Activated CD8-positive, alpha-beta memory T cell treated with anti-CD3 and anti-CD28 coated beads, Interleukin-2, amount 50 U/mL, for 48 hours (primary cell): ENCODE measurements at regions not wholly inside any gene's neighbourhood (a gene's known extent, or its start where the extent isn't known, plus 50 kb on each side); places are given as distances from the start of the nearest gene placed in this dataset.
"Not testable (repeated sequence)": the region's sequence is repeated elsewhere in the genome, so short reads cannot be mapped to it uniquely, and the experiment has no call there.

Source experiments
- DNase-seq: peaks from one replicate; pipeline ENCODE4 v3.0.0-alpha.2; 2020

DNA sequence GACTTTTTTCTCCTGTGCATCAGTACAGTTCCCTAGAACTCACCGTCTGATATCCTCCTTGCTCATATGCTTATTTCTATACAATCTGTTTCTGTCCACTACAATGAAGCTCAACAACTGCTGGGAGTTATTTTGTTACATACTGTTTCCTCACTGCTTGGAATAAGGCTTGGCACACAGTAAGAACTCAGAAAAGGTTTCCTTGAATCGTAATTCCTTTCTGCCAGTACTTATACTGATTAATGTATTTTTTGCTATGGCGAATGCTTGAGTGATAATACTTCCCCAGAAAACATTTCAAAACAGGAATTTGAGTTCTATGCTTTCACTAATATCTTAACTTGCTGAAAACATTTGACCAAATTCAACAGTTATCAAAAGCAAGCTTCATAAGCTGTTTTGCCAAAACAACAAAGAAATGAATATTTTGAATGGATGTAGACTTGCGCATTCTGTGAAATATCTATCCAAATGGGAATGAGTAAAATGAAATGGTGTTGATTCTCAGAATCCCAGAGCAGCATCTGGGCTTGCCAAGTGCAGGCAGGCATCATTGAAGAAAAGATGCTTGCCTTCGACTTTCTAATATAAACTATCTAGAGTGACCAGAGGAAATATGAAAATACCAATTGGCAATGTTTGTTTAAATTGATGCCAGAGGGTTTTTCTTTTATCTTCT, 286.3 kb downstream of the RAP2B start:
- DNase-seq: no peak

DNA sequence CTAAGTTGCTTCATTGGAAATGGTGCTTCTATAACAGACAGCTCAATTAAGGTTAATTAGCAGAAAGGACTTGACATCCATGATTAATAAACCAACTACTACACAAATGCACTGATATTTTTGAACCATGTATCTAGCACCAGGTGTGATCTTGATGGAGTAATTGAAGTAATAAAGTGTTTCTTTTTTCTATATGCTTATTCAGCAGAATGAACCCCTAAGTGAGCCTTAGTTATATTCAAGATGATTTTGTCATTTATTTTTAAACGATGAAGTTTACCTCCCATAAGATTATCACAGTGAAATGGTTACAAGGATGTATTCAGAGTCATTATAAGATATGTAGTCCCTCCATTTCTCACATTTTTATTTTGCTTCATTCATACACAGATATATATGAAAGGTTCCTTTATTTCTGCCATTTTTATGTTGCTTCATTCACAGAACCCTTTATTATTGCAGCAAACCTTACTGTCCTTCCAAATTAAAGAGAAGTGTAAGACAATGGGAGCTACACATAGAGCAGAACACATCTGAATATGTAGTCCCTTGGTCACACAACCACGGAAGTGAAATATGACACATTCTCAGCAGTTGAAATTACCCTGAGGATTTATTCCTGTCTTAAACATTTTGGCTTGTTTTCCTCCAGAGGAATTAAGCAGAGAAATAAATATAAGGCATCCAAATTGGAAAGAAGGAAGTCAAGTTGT, 295.0 kb downstream of the RAP2B start:
- no peak for DNase-seq

DNA sequence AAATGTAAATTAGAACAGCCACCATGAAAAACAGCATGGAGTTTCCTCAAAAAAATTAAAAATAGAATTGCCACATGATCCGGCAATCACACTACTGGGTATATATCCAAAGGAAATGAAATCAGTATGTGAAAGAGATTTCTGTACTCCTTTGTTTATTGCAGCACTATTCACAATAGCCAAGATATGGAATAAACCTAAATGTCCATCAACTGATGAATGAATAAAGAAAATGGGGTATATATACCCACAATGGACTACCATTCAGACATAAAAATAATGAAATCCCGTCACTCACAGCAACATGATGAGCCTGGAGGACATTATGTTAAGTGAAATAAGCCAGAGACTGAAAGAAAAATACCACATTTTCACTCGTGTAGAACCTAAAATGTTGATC, 296.9 kb downstream of the RAP2B start:
- no peak for DNase-seq

DNA sequence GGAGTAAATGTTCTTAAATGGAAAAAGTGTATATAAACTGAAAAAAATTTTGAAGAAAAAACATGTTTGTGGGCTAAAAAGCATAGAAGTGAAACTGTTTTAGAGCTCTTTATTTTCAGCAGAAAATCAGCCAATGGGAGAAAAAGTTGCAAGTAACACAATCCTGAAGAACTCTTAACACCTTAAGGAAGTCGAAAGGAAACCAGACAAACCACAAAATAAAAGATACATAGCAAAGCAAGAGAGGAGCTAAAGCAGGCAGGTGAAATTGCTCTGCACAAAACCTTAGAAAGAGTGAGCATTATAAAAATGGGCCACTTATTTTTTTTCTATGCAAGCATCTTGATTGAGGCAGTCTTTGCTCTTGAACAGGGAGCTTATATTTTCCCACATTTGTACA, 300.5 kb downstream of the RAP2B start:
- no peak for DNase-seq

DNA sequence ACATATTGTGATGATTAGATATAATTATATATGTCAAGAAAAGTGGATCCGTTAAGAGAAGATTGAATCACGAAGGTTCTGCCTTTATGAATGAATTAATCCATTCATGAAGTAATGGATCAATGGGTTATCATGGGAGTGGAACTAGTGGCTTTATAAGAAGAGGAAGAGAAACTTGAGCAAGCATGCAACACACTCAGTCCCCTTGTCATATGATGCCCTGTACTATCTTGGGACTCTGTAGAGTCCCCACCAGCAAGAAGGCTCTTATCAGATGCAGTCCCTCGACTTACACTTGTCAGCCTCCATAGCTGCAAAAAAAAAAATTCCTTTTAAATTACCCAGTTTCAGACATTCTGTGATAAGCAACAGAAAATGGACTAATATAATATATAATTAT, 301.9 kb downstream of the RAP2B start:
- DNase-seq: no peak

DNA sequence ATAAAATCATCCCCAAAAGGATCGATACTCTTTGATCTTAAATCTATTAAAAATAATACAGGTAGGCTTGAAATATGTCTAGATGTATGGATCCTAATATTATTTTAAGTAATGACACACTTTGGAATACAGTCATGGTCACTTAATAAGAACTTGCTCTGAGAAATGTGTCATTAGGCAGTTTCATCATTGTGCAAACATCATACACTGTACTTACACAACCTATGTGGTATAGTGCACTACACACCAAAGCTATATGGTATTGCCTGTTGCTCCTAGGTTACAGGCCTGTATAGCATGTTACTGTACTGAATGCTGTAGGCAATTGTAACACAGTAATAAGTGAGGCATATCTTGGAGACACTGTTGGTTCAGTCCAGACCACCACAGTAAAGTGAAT, 307.1 kb downstream of the RAP2B start:
- DNase-seq: no peak

DNA sequence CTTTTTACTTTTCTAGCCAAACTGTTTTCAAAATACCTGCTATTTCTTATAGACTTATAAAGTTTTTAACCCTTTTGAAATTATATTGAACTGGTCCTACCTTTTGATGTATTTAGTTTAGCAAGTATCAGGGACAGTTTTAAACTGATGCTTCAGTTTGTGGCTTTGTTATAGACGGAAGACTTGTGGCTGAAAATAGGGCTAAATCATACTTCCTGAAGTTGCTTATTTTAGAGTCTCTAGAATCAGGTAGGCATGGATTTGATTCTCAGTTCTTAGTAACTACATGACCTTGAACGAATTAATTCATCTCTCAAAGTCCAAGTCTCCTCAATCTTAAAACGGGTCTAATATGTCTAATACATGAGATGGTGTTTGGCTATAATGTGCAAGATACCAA, 322.8 kb downstream of the RAP2B start:
- DNase-seq: no peak

DNA sequence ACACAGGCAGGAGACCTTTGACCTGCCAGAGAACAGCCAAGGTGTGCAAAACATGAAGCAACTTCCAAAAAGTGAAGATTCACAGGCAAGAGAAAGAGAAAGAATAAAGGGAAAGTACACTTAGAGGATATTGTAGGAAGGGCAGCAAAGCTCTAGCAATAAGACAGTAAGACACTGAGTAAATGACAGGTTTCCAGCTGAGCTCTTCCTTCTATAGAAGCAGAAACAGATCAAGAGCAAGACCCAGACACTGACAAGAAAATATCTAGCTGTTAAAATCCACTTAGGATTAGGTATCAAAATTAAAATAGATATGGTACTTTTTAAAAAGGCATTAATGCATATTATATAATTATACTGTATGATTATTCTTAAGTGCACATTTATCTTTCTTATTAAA, 333.4 kb downstream of the RAP2B start:
- DNase-seq: no peak

DNA sequence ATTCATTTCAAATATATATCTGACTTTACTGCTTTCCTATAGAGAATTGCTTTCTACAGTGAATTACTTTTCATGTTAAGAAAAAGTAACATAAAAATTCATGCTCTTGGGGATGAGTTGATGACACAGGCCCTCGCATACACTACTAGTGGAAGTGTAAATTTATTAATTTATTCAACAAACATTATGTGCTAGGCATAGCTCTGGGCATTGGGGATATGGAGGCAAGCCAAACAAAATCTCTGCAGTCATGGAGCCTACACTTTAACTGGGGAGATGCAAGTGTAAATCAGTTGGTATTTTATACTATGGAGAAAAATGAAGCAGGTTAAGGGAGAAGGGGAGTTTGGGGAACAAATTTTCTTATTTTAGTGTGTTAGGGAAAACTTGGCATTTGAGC, 340.7 kb downstream of the RAP2B start:
- DNase-seq: no peak

DNA sequence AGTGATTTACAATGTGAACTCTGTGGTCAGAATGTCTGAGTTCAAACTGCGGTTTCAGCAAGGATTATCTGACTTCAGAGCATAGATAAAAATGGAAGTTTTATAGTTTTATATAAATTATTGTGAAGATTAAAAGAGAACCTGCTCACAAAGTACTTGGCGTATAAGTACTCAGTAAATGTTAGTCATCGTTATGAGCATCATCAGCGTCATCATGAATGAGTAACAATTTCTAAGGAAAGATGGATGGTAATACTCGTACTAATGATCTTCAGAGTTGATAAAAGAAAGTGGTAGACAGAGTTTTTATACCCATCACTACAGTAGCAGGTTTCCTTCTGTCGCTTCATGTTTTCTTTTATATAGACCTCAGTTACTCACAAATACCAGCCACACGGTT, 341.8 kb downstream of the RAP2B start:
- DNase-seq: no peak

DNA sequence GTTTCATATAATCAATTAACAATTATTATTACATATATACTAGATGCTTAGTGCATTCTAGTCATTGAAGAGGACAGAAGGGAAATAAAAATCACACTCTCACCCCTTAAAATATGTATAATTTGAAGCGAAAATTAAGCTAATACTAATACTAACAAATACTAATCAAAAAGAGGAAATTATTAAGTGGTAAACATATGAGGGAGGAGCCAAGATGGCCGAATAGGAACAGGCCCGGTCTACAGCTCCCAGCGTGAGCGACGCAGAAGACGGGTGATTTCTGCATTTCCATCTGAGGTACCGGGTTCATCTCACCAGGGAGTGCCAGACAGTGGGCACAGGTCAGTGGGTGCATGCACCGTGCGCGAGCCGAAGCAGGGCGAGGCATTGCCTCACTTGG, 344.2 kb downstream of the RAP2B start:
- not testable (repeated sequence) for DNase-seq

DNA sequence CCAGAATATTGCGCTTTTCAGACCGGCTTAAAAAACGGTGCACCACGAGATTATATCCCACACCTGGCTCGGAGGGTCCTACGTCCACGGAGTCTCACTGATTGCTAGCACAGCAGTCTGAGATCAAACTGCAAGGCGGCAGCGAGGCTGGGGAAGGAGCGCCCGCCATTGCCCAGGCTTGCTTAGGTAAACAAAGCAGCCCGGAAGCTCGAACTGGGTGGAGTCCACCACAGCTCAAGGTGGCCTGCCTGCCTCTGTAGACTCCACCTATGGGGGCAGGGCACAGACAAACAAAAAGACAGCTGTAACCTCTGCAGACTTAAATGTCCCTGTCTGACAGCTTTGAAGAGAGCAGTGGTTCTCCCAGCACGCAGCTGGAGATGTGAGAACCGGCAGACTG, 344.7 kb downstream of the RAP2B start:
- not testable (repeated sequence) for DNase-seq

DNA sequence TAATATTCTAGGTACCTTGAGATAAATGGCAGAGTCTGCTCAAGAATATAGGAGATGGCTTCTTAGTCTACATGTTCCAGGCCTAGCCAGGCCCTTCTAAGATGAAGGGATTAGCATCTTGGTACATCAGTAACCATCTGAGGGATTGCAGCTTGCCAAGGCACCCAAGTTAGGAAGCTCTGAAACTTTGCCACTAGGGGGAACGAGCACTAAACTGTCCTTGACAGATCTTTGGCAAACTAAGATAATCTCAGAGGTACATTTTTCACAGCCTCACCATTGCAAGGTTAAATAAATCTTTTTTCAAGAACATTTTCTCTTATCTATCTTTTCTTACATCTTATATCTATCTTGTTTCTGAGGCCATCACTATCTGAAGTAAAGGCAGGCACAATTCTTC, 351.2 kb downstream of the RAP2B start:
- no peak for DNase-seq

DNA sequence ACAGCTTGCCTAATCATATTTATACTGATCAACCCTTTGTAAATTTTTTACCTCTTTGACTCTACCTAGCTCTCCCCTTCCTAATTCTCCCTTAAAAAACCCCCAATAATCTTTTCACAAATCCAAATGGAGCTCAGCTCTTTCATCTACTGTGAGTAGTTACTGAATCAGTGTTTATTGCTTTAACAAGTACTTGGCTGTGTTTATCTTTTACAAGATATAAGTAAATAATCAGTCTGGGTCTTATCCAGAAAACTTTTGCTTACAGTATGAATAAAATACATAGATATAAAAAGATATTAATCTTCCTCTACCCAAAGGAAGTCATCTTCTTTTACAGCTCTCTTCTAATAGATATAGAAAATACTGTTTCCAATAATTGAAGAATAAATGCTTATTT, 366.4 kb downstream of the RAP2B start:
- DNase-seq: no peak

DNA sequence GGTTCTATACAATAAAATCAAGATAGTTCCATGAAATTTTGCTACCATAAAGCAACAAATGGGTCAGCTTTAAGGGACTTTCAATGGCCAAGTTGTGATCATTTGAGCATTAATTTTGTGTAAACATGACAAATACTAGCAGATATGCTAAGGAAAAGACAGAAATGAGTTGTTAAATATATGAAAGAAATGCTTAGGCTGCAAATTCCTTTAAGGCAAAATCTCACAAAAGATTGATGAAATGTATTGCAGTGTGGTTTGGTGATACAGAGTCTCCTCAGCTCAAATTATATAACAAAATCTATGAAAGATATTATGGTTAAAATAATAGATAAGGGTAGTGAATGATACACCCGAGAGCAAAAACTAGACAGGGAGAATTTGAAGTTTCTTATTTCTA, 377.2 kb downstream of the RAP2B start:
- DNase-seq: no peak

DNA sequence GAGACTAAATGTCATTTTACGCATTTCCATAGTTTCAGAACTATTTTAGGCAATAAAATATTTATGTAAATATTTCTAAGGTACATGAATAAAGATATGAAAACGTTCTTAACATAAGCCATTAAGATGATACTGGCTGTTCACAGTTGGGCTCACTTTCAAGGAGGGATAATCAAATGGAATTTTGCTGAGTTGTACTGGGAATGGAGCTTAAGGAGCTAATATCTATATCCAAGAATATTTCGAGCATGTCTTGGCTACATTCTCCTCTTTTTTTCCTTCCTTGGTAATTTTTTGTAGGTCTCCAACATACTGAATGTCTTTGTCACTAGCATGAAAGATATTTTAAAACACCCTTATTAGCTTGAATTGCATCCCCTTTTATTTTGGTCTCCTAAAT, 383.4 kb downstream of the RAP2B start:
- DNase-seq: no peak

DNA sequence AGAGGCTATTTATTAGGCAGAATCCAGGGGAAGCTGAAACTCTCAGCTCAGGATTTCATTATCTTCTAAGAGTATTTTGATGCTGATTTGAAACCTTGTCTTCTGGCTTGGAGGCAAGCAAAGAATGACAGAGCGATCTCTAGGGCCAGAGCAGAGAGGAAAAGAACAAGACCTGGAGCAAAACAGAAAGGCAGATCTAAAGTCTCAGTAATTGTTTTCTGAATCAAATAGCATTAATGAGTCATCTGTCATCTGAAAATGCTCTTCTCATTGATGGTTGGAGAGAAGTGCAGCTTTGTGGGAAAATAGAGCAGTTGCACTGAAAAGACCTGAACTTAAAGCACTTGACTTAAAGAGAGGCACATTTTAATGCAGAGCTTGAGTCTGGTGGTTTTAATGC, 385.9 kb downstream of the RAP2B start:
- DNase-seq: no peak

DNA sequence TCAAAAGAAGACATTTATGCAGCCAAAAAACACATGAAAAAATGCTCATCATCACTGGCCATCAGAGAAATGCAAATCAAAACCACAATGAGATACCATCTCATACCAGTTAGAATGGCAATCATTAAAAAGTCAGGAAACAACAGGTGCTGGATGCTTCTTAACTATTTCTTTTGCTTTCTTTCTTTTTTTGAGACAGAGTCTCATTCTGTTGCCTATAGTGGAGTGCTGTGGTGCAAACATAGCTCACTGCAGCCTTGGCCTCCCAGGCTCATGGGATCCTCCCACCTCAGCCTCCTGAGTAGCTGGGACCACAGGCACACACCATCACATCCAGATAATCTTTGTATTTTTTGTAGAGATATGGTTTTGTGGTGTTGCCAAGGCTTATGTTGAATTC, 387.7 kb downstream of the RAP2B start:
- DNase-seq: not testable (repeated sequence)

DNA sequence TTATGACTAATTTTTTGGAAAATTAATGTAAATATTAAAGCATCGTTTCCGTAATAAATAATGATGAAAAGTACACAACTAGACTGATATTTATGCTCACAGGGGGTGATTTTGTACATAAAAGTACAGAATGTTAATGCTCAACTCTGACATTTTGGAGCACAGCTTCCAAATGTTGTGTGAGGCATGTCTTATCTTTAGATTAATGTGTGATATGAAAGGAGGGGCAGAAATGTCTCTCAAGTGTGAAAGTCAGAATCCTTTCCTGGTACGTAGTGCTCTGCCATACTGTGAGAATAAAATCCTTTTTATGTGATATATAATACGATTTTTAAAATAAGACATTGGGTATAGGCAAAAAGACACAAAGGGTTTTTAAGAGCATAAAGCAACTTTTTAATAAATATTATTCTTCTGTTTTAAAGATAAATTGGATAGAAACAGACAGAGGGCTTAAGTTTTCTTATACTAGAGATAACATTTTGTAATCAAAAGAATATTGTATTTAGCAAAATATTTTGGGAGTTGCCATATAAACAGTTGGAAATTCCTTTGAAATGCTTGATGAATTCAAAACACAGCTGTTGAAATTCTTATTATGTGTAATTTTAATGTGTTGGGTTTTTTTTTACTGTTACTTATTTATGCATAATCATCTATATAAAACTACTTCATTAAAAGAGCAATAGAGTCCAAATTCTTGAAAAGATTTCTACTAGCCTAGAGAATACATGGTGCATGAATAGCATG, 389.7 kb downstream of the RAP2B start:
- DNase-seq: no peak

DNA sequence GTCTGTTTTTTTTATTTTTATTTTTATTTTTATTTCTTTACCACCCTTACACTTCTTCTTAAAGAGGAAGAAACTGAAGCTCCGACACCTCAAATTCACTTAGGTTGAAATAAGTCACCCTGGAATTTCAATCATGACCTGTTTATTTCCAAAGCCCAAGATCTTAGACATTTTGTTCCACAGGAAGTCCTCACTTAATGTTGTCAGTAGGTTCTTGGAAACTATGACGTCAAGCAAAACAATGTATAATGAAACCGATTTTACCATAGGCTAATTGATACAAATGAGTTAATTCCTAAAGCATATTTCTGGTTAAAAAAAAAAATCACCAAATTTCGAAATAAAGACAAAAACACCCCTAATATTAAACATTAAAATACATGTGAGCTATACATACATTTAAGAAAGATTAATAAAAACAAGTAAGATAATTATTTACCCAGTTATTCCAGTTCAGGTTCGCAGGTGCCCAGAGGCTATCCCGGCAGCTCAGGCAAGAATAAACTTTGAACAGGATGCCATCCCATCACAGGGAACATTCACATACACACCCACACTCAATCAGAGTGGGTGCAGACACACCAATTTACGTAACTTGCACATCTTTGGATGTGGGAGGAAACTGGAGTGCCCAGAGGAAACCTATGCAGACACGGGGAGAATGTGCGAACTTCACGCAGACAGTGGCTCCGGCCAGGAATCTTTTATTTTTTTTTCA, 391.0 kb downstream of the RAP2B start:
- no peak for DNase-seq

DNA sequence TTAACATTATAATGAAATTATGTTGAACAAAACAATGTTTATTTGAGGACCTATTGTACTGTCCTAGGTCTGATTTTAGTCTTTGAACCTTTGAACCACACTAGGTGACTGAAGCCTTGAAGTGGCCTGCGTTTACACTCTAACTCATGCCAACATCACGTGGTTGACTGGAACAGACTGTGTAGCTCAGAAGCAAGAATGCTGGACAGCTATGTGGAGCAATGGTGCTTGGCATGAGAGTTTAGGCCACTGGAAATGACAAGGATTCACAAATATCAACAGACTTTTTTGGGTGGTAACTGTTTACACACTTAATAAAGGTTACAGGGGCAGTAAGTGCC, 391.5 kb downstream of the RAP2B start:
- no peak for DNase-seq

DNA sequence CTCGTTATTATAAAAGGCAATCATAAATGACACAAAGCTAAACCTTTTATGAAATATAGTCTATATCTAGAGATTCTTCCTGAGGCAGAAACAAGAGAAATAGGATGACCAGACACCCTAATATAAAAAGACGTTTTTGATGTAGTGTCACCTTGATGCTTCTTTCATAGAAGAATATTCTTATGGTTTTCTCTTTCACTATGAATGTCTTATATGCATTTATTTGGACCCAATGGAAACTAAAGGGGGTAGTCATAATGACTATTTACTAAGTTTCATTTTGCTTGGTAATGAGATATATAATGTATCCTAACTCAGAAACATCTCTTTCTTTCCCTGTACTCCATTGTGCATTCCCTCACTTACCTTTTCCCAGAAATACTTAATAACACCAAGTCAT, 393.9 kb downstream of the RAP2B start:
- no peak for DNase-seq

DNA sequence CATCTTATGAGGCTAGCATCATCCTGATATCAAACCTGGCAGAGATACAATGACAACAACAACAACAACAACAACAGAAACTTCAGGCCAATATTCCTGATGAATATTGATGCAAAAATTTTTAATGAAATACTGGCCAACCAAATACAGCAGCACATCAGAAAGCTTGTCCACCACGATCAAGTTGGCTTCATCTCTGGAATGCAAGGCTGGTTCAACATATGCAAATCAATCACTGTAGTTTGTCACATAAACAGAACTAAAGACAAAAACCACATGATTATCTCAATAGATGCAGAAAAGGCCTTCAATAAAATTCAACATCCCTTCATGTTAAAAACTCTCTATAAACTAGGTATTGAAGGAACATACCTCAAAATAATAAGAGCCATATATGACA, 397.3 kb downstream of the RAP2B start:
- not testable (repeated sequence) for DNase-seq

DNA sequence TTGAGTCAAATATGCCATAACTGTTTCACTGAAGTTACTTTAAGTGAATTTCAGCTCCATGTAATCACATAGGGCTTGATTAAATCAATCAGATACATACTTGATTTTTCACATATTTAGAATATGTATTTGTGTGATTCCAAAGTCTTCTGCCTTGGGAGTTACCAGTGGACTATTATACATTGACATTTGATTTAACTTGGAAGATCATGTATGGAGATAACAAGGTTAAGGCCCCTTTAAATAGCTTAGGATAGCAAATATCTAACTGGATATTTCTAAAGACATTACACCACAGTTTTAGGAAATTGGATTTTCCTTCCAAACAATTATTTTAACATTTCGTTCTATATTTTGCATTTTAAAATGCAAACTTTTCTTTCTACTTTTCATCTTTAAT, 405.0 kb downstream of the RAP2B start:
- DNase-seq: no peak
